HG03159 (cell line): ENCODE measurements at regions not wholly inside any gene's neighbourhood (a gene's known extent, or its start where the extent isn't known, plus 50 kb on each side); places are given as distances from the start of the nearest gene placed in this dataset.

ENCODE experiments used
- ATAC-seq: cut with Tn5 transposase; IDR thresholded peaks from one replicate; pipeline ENCODE4 v1.9.1; 2021; ENCODE audit warnings: mild to moderate bottlenecking, moderate library complexity; ENCODE audit not compliant: unreplicated experiment

GRCh38 chr11:13062115-13062514 lies 53.0 kb downstream of the RASSF10 start:
- no peak for ATAC-seq

DNA sequence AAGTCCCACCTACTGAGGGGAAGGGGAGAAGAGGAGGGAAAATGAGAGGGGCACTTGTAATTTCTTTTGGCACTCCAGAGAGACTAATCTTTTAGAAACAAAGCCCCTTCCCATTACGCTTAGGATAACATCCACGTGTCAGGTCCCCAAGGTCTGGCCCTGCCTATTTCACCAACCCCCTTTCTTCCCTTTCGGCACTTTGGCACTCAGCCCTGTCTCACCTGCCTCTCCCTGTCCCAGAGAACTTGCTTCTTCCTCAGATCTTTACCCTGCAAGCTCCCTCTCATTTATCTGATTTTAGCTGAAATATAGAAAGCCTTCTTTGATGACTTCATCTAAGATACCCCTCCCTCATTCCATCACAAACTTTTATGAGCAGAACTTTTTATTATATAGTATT lies 55.5 kb downstream of the RASSF10 start:
- ATAC-seq: no peak

DNA sequence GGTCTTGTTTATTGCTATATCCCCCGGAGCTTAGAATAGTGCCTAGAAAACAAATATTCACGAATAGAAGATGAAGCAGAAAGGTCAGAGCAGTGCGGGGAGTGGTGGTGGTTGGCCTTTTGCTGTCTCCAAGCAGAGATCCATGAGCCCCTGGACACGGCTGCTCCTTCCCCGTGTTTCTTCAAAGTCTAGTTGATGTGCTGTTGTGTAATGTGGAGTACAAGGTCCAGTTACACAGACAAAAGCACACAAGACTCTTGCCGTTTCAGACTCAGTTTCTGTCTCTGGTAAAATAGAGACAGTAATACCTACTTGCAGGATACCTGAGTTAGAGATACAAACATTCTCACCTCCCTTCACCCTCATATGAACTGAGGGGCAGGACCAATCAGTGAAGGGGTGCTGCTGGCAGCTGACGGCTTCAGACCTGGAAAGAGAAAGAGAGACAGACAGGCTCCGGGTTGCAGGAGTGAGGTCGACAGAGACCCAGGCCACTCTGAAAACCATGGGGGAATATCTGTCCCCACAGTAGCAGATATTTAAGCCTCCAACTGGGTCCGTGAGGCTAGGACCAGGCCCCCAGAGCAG lies 56.2 kb downstream of the RASSF10 start:
- no peak for ATAC-seq

- ATAC-seq: no peak
Measured at GRCh38 chr11:13068211-13068610, 59.1 kb downstream of the RASSF10 start.

GRCh38 chr11:13073119-13073981 lies 64.2 kb downstream of the RASSF10 start:
- no peak for ATAC-seq

DNA sequence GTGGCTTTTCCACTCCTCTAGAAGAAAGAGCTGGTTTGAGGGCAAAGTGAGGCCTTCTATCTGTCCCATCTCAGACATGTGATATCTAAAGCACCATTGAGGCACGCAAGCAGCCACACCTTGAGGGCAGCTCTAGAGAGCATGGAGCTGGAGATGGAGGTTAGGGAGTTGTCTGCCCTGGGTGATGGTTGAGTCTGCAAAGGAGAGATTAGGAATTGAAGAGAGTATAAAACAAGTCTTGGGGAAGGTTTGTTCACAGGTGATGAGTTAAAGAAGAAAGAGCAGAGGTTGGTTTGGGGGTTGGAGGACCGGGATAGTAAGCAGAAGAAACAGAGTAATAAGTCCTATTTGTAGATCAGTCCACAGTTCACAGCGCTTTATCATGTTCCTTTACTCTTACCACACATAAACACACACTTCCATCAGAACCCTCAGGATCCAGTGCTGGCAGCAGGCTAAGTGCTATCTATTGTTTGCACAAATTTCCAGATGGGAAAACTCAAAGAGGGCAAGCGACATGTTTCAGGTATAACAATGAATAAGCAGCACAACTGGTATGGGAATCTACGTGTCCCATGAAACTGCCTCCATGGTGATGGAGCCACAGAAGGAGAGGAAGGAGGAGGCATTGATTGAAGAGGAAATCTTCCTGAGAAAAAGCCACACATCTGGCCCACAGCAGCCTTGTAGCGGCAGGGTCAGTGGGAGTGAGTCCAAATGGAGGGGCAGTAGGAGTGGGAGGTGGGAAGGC lies 65.8 kb downstream of the RASSF10 start:
- ATAC-seq: no peak

GRCh38 chr11:13076961-13077360 lies 67.8 kb downstream of the RASSF10 start:
- ATAC-seq: no peak

DNA sequence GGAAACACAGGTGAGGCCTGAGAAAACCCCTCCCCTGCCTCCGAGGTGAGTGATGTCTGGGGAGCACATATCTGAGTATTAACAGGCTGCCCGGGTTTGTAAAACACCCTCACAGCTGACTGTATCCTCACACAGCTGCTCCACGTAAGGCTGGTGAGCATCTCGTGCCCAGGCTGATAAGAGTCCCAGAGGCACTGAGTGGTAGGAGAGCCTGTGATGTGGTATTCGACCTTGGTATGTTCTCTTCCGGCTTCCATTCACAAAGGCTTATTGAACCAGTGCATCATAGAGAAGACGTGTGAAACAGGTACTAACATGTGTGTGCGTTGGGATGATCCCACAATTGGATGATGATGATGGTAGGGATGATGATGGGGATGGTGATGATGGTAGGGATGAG lies 71.7 kb downstream of the RASSF10 start:
- no peak for ATAC-seq

GRCh38 chr11:13082588-13082987 lies 73.5 kb downstream of the RASSF10 start:
- ATAC-seq: no peak

- no peak for ATAC-seq
Measured at GRCh38 chr11:13090228-13090708, 81.2 kb downstream of the RASSF10 start.

DNA sequence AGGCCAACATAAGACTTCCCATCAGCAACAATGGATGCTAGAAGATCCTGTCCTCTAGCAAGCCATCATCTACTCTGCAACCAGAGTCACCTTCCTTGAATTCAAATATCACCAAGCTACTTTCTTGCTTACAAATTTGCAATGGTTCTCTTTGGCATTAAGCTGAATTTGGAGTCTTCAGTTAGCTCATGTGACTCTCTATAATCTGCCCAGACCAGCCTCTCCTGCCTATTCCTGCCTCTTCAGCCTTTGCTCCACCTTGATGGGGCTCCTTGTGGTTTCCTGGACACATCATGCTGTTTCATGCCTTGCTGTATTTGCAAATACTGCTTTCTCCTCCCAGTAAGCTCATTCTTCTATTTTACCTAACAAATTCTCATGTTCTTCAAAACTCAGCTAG lies 82.3 kb downstream of the RASSF10 start:
- ATAC-seq: no peak

DNA sequence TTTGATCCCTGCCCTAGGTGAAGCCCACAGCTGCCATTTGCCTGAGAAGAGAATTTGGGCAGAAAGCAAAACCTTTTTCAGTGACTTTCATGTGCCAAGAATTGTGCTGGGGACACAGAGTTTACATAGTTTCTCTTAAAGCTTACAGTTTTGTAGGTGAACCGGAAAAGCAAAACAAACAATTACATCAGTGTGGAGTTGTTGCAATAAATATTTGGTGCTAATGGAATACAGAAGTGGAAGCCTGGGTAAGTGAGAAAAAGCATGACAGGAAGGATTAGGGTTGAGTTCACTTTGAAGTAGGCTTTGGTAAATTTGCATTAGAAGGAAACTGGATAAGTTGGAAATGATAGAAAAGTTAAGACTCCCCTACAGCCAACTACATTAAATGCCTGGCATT lies 82.7 kb downstream of the RASSF10 start:
- no peak for ATAC-seq

- no peak for ATAC-seq
Measured at GRCh38 chr11:13094930-13095687, 86.0 kb downstream of the RASSF10 start.

- ATAC-seq: no peak
Measured at GRCh38 chr11:13098063-13098462, 88.9 kb downstream of the RASSF10 start.

GRCh38 chr11:13098616-13099289 lies 89.6 kb downstream of the RASSF10 start:
- no peak for ATAC-seq

DNA sequence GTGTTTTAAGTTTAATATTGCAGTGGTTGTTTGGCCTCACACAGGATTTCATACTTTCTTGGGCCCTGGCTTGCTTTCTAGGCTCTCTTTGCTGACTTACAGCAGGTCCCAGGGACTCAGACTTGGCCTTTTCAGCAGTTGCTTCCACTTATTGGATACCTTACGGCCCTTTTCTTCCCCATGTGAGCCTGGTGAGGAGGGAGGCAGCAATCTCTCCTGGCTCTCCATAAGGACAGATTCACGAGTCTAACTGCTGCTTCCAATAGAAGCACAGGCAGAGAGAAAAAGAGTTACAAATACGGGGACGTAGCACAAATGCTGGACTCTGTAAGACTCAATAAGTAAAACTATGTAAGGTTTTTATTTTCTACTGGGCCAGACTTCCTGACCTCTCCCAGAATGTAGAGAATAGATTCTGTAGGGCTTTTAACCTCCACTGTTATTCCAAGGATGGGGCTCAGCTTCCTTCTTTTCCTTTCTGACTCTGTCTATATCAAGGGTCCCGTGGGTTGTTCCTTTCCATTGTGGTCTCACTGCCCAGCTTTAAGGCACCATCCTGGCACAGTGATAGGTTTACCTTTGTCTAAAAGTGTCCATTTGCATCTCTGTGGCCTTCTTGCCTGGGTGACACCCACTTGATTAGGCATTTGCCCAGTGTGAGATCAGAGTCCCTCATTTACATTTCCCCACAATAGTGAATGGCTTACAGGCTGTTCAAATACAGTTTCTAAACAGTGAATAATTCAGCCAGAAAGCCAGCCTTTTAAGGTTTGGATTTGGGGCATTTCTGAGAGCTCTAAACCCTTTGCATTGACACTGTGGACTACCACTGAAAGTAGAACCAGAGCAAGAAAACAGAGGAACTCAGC lies 92.8 kb downstream of the RASSF10 start:
- ATAC-seq: no peak

- no peak for ATAC-seq
Measured at GRCh38 chr11:13102513-13102840, 93.4 kb downstream of the RASSF10 start.

GRCh38 chr11:13102865-13103539 lies 93.9 kb downstream of the RASSF10 start:
- ATAC-seq: no peak

- no peak for ATAC-seq
Measured at GRCh38 chr11:13103962-13104554, 94.9 kb downstream of the RASSF10 start.
